GM19023 (cell line): ENCODE measurements at regions not wholly inside any gene's neighbourhood (a gene's known extent, or its start where the extent isn't known, plus 50 kb on each side); places are given as distances from the start of the nearest gene placed in this dataset.

Experiments used
- ATAC-seq: cut with Tn5 transposase; IDR thresholded peaks from one replicate; pipeline ENCODE4 v1.9.1; 2021; ENCODE audit warnings: mild to moderate bottlenecking, moderate library complexity; ENCODE audit not compliant: unreplicated experiment

DNA sequence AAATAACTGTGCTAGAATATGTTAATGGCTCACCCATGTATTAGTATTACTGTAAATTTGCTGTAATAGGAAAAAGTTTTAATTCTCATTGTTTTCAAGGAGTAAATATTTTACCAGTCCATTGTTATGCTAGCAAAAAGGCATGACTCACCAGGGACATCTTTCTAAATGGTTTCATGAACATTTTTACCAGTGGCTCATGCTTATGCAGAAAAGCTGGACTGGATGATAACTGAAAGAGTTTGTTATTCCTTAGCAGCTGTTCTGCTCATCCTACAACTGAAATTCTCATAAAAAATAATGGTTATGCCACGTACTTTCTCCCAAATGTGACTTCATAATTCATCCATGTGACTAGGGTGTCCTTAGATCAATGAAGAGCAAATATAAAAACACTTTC is 111.9 kb upstream of the PCDH18 start:
- ATAC-seq: no peak

DNA sequence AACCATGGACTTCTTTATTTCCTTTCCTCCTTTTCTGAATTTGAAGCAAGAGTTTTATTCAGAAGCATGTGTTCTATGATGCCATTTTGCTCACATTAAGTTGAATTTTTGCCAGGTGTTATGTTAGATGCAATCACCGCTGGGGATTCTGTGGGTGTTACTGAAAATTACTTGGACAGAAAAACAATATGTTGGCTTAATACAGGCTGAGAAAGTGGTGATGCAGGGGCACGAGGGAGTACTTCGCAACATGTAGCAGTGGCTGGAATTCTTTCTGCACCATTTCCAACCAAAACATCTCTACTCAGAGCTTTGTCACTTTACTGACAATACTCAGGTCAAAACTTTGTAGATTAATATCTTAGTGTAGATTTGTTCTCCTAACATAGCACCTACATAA is 109.2 kb upstream of the PCDH18 start:
- no peak for ATAC-seq

DNA sequence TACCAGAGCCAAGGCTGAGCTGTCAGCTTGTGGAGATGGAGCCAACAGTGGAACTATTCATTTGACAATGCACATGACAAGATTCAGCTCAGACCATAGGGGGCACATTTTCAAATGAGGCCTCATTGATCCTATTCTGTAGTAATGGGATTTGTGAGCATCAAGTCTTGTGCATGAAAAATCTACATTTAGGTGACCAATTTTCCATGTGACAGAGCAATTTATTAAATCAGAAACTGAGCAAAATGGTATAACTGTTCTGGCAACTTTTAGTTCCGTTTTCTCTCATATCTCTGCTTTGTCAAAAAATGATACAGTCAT is 108.5 kb upstream of the PCDH18 start:
- ATAC-seq: no peak

DNA sequence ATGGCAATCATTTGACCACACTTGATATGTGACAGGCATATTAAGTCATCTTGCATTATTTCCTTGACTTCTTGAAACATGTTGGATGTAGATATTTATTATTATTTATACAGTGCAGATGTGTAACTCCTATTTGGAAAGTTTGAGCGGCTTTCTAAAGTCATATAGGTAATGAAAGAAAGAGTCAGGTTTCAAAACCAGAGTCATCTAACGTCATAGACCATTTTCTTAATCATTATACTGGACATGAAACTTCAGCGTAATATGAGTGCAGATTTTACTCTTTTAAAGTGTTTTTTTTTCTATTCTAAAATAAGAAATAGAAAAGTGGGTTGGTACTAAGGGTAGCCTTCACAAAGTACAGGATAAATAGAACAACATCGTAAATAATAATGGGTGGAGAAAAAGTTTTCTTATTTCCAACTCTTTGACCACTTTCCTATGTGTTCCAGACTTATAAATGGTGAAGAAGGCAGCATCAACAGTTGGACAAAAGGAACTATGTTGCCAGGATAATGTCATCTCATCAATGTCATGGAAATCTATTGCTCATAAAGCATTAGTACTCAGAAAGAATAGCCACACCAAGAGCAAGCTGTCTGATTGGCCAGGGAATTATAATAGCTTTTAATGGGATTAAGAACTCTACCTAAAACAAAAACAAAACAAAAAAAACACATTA is 108.0 kb upstream of the PCDH18 start:
- ATAC-seq: no peak

DNA sequence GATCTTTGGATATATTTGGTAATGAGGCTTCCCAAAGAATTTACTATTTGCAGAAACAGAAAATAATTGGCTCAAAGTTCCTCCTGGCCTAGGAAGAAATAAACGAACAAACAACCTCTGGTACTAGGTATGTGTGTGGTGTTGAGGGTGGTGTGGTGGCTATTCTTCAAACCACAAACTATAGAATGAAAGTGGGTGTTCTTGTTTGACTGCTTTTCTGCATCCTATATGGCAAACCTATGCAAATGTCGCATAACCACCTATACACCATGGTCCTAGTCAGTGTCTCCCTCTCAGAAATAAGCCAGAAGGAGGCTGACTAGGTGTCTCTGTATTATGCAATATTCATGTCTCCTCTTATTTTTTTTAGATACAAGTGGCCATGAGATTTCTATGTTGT is 106.6 kb upstream of the PCDH18 start:
- ATAC-seq: no peak

DNA sequence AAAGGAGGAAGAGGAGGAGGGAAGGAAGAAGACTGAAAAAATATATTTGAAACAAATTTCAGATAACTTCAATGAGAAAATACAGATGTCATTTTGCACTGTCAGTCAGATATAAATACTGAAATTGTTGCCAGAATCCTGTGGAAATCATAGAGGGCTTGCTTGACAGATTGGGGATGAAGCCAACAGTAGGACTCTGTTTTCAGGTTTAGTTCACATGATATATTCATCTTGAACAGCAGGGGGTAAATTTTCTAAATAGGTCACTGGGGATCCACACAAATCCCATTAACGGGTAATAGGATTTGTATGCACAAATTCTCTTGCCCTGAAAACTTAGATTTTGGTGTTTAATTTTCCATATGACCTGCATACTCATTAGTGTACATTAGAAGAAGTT is 103.3 kb upstream of the PCDH18 start:
- ATAC-seq: no peak

DNA sequence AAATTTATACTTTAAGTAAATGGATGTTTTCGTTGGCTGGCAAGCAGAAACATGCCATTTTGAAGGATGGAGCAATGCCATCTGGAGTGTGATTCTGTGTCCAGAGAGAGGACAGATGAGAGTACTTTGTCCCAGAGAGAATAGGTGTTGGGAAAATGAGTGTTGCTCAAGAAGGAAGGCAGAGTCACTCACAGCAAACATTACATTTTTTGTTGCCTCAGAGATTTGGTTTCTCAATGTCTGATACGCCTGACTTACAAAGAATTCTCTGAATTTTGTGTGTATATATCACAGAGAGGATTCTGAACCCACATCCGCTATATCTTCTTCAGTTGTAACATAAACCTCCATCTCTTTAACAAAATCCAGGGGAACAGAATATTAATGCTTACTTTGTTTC is 102.8 kb upstream of the PCDH18 start:
- no peak for ATAC-seq

DNA sequence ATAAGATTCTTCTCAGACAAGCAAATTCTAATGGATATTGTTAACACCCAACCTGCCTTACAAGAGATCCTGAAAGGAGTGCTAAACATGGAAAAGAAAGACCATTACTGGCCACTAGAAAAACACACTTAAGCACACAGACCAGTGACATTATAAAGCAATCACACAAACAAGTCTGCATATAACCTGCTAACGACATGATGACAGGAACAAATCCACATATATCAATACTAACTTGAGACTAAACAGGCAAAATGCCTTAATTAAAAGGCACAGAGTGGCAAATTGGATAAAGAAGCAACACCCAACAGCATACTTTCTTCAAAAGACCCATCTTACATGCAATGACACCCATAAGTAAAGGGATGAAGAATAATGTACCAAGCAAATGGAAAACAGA is 100.5 kb upstream of the PCDH18 start:
- ATAC-seq: no peak

DNA sequence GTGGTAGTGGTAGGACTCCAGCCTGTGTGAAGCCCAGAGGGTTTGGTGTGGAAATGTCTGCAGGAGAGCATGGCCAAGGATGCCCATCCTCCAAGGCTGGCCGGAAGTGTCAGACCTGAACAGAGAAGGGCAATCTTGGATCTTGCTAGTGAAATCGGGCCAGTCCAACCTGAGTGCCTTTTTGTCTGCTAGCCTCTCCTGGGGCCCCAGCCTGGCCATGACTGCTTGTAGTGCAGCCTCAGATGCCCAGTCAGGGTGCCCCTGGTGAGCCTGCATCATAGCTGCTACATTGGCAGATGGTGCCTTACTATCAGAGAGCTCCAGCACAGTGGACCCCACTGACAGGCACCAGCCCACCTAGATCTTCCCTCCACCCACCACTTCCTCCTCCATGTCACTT is 99.3 kb upstream of the PCDH18 start:
- no peak for ATAC-seq

DNA sequence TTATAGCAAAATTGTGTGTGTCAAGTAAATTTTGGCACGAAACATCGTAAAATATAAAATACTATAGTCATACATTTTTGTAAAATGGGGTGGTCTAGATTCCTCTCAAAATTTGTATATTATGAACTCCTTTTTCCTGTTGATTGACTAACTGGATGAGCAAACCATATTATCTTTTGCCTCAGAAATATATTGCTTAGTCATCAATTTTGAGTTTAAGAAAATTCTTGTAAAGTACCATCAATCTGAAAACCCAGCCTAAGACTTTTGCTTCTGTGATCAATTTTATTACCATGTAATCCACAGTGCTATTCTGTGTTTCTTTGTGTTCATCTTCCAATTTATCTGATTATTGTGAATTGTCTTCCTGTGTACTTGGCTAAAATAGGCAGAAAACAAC is 98.0 kb upstream of the PCDH18 start:
- no peak for ATAC-seq

DNA sequence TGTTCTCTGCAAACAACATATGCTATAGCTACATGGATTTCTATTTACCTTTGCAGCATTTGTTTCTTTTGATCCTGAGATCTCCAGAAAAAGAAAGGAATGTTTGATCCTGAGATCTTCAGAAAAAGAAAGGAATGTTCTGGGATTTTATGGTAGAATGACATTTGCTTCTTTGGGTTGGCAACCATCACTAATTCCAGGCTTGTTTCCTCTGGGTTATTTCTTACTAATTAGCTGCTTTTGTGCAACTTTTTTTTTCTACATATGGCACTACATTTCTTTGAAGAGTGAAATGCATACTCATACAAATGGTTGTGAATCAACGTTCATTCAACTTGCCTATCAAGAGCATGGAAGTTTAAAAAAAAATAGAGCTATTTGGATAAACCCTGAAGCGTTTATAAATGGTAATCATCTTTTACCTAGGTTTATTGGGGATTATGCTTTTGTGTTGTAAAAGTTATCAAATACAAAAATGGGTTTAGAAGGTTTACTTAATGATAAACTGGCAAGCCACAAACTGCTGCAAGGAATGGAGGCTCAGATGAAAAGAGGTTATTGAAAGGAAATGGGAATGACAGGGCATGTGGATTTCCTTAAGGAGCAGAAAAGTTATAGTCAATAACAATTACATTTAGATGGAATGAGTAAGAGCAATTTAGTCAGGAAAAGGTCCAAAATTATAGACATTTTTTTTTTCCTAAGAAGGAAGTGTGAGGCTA is 95.6 kb upstream of the PCDH18 start:
- ATAC-seq: no peak

DNA sequence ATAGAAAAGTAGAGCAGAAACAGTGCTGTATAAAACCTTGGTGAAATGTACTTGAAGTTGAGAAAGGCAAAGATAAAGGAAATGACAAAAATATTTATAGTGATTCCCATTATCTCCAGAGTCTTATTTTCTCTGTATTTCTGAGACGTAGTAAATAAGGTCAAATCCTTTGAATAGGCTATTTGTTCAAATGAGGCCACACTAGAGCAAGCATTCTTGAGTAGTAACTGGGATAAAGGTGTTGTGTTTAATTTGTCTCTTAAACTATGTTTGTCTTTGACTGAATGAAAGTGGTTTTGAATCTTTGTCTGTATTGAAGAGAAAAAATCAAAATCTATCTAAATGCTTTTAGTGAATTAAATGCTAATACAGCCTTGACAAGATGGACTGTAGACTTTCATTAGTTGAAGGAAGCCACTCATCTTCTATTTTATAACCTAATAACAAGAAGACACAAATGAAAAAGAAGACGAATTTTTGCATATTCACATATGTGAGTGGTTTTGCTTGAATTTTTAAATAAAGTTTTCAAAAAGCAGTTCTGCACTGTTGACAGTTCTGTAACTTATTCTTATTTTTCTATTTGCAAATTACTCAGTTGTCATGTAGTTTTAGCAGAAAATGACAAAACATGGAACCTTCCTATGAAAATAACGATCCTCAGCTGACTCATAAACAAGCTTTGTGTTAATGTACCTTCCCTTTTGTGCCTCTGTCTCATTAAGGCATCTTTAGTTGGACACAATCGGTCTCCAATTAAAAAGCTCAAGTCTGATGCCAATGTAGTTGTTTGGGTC is 94.8 kb upstream of the PCDH18 start:
- no peak for ATAC-seq

DNA sequence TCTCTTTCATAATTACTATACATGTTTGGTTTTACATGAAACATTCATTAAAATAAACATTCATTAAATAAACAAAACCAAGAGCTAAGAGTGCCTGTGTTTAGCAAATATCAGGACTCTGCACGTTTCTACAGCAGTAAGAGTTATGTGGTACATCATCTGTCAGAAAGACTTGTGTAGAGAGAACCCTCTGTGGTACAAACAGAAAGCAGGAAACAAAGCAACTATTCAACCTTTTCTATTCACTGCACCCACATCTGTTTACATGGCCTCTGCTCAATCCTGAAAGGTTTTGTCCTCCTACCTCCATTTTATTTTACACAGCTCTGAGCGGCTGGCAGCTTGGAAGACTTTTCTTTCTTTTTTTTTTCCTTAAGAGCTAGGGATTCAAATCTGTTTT is 90.7 kb upstream of the PCDH18 start:
- ATAC-seq: no peak

DNA sequence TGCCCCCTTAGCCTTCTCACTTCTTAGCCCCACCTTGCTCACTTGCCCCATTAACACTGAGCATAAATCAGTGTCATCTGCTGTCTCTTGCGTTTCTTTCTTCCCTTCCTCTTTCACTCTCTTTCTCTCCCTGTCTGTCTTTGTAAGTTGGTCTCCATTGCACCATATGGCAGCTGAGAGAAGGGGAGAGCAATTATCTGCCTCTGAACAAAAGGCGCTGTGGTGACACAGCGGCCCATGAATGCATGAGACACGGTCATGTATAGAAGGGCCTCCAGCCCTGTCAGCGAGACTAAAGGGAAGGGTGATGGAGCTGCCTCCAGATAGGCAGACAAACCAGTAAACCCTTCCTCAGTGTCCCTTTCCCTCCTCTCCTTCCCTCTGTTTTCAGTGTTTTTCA is 88.8 kb upstream of the PCDH18 start:
- ATAC-seq: no peak

DNA sequence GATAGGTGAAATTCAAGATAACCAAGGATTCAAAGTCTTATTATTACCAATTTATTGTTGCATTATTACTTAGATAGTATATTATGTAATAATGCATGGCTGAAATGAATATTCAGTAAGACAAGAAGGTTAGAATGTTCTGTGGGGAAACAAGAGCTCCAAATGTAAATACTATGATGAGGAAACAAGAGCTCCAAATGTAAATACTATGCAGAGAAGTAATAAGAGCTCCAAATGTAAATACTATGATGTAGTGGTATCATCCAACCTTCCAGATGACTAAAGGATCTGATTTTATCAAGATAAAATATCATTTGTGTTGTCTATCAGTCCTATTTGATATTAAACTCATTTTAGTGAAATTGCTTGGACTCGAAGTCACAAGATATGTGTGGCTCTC is 82.2 kb upstream of the PCDH18 start:
- ATAC-seq: no peak

DNA sequence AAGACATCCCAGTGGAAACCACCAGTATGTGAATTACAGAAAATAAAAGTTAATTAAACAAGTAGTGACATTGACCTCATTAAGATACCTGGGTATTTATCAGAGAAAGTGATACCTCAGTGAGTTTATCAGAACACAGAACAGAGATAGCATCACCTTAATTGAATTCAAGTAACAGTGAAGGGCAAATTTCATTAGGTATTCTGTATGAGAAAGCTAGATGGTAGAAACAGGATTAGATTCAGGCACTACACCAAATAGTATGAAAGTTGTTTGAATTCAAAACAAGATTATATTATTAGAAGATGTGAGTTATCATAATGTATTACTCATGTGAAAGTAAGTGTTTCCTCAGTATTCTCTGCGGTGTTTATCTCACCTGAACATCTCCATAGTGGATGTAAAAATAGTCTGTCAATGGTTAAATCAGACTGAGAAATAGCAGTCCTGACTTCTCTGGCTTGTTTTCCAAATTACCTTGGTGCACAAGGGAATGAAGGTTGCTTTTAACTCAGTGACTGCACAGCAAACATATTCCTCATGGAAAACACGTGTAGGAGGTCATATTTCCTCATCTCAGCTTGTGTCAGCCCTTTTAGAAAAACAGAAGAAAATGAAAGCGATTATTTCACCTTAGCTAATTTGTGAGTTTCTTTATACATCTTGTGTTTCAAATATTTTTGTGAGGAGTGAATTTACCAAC is 79.9 kb upstream of the PCDH18 start:
- no peak for ATAC-seq

DNA sequence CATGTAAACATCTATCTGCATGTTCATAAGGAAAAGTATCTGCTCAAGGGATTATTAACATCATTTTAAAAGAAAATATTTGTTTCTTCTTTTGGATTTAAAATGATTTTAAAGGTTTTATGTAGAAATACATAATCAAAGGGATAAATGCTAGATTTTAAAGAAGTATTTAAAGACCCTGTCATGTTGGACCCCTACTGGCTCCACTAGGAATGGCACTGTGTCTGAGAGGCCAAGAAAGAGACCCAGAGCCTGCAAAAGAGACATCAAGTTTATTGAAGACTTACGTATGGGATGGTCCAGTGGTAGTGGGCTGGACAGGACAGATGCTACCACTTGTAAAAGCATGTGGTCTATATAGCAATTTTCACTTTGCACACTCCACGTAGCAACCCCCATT is 78.7 kb upstream of the PCDH18 start:
- ATAC-seq: no peak

DNA sequence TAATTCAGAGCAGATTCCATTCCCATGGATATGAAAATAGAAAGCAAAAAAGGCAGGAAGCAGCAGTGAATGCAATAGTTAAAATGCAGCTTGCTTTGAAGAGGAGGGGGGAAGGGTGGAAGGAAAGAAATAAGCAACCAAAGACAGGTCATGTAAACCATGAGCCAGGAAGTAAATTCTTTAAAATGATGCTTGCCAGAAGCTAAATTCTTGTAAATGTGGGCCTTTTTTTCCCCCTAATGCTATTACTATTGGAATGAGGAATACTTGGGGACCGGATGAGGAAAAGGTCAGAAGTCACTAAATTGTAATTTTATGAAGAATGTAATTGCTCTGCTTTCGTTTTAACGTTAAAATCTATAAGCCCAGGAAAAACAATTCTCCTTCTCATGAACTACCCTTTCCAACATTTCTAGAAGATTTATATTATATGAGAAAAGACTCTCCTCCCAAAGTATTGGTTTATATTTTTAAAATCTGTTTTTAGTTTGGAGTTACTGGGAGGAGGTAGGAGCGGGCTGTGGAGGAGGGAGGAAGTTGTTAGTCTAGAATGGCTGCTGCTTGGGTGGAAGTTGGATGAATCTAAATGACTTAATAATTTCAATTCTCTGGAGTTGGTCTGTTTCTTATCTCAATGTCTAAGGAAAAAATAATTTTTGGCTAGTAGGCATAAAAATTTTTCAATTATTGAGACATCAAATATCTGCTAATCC is 77.6 kb upstream of the PCDH18 start:
- ATAC-seq: no peak

DNA sequence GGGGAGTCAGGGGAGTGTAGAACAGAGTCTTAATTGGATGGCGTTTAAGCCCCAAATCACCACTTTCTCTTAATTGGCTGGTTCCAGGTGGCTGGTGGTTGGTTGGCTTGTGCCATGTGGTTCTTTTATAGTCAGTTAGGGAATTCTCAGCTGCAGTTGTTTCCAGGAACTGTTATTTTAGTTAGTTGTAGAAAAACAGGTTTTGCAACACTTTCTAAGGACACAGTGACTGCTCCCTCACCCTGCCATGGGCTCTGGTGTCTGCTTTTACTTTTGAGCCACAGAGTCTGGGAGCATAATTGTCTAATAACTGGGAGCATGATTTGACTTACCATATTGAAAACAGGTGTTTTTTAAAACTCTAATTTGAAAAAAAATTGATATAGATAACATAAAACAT is 75.8 kb upstream of the PCDH18 start:
- no peak for ATAC-seq

DNA sequence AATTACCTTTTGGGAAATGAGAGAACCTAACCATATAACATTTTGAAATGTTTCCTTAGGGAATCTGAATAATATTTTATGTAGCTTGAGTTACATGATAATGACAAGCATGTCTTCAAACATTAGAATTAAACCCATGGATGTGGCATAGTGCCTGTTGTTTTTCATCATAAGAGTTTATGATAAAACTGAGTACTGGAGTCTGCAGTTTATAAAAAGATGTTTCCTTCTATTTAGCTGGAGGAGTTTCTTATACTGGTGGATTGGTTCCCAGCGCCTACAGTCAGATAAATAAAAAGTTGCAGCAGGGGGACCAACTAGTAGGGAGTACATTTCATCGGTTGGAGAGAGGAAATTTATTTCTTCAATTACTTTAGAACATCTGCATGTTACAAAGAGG is 70.1 kb upstream of the PCDH18 start:
- no peak for ATAC-seq

DNA sequence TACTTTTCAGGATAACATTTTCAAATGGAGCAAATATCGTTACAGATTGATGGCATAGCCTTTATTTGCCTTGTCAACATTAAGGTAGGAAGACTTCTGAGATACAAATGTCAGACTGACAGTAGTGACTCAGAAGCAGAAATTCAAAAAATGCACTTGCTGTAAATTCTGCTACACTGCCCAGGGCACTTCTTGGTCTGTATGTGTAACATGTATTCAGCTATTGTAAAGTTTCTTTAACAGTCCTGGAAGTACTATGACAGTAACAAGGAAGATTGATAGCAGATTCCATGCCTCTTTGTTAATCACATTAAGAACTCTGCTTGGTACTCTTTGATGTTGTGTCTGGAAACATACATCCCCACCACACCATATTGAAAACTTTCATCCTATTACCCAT is 69.6 kb upstream of the PCDH18 start:
- ATAC-seq: no peak
